GM12865 (cell line): ENCODE measurements at regions not wholly inside any gene's neighbourhood (a gene's known extent, or its start where the extent isn't known, plus 50 kb on each side); places are given as distances from the start of the nearest gene placed in this dataset.

ENCODE experiments used
- DNase-seq: peaks from one replicate; pipeline ENCODE4 v3.0.0; 2010; ENCODE audit warnings: low read depth
- H3K4me3 ChIP-seq: 2 replicates; pipeline ENCODE4 v1.5.1; 2011; ENCODE audit warnings: mild to moderate bottlenecking, low read depth, low read length, control low read depth
- CTCF ChIP-seq: IDR thresholded peaks from 2 replicates; pipeline ENCODE4 v1.5.1; 2011; ENCODE audit warnings: low read length, control low read depth, low read depth, inconsistent platforms; ENCODE audit not compliant: insufficient read depth; ENCODE audit errors: missing control alignments

- DNase-seq = no peak
- no peak for TF ChIP-seq CTCF
- H3K4me3 ChIP-seq = no peak overlapping the region
Measured at GRCh38 chr11:28490773-28491382, 382.7 kb downstream of the METTL15 start.

GRCh38 chr11:28488336-28488735 lies 380.1 kb downstream of the METTL15 start:
- no peak overlapping the region for H3K4me3 ChIP-seq
- TF ChIP-seq CTCF = no peak
- DNase-seq = no peak

DNA sequence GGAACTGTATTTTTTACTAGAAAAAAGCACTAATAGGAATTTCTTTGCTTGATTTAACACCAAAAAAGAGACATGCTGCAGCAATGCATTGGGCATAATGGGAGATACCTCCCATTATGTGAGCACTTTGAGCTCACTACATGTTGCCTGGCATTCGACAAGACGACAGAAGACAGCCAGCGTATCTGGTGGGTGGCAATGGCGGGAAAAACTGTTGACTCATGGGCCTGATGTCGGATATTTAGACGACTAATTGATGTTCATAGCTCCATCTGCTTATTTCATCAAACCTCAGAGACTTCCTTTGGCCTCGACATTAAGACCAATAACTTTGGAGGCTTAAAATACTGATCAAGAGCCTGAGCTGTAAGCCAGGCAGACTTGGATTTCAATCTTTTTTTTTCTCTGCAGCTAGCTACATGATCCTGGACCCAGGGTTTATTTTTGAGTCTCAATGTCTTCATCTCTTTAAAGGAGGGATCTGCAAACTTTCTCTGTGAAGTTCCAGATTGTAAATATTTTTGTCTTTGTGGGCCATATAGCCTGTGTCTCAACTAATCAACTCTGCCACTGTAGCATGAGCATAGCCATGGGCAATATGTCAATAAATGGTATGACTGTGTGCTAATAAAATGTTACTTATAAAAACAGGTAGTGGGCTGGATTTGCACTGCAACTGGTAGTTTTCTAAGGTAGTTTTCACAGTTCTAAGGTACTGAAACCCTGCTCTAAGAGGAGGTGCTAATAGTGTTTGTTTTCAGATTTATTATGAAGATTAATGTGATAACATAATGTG lies 375.1 kb downstream of the METTL15 start:
- no peak overlapping the region for H3K4me3 ChIP-seq
- DNase-seq = no peak
- TF ChIP-seq CTCF = no peak

- TF ChIP-seq CTCF = no peak
- DNase-seq = no peak
- no peak overlapping the region for H3K4me3 ChIP-seq
Measured at GRCh38 chr11:28482666-28483065, 374.5 kb downstream of the METTL15 start.

DNA sequence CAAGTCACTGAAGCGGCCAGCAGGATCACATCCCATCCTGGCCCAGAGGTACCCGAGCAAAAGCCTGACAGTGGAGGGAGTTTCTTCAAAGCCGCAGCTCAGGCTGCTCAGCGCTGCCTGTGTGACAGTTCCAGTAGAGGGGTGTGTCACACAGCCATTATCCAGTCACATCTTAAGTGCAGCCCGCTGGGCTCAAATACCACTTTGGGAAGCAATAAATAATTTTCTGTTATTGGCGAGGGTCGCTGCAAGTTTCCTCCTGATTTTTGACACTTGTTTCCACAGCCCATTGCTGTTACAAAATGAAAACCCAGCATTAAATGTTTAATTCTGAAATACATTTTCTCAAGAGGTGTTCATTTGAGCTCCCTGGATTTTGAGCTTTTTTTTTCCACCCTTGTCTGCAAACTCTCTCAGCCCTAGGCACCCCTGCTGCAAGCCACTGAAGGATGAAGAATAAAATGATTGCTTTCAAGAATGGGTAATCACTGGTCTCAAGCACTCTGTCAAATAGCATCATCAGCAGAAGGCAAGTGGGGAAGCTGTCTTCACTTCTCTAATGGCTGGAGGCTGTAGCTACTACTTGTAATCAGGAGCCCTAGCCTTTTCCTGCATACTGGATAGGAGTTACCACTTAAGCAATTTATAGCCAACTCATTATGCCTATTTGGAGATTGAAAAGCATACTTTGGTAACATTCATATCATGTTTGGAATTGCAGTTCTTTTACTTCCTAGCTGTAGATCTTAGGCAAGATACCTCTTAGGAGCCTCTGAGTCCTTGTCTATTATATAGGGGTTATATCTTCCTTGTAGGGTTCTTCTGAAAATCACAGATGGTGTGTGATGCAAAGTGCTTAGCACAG lies 373.7 kb downstream of the METTL15 start:
- no peak for DNase-seq
- H3K4me3 ChIP-seq = no peak overlapping the region
- TF ChIP-seq CTCF = no peak

DNA sequence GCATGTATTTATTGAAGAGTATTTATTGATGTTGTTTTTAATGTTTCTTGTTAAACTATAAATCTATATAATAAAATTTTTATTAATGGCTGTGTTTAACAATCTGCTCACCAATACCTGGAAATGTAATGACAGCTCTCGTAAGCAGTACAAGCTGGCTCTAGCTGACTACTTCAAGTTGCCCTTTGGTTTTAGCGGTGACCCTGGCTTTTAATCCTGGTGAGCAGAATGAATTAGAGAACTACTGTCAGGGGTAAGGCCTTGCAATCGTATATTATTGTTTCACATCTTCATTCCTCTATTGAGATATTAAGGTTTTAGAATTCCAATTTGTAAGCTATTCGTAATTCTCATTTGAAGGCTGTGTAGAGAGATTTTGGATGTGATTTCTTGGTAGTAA lies 372.2 kb downstream of the METTL15 start:
- TF ChIP-seq CTCF = no peak
- DNase-seq = no peak
- no peak overlapping the region for H3K4me3 ChIP-seq
